Hepatocyte (in vitro differentiated cells): ENCODE measurements at regions not wholly inside any gene's neighbourhood (a gene's known extent, or its start where the extent isn't known, plus 50 kb on each side); places are given as distances from the start of the nearest gene placed in this dataset.

Experiments
- DNase-seq: peaks from one replicate; pipeline ENCODE4 v3.0.0-alpha.2; 2016; ENCODE audit warnings: low spot score
- H2AFZ ChIP-seq: fragments of 200-600 bp; sonication (generic); 2 replicates; pipeline ENCODE4 v1.6.0; 2016; ENCODE audit warnings: antibody characterized with exemption, mild to moderate bottlenecking
- H3K27ac ChIP-seq: fragments of 200-600 bp; sonication (generic); 2 replicates; pipeline ENCODE4 v1.5.1; 2016; ENCODE audit warnings: mild to moderate bottlenecking
- H3K27me3 ChIP-seq: fragments of 200-600 bp; sonication (generic); 2 replicates; pipeline ENCODE4 v1.6.1; 2016
- H3K36me3 ChIP-seq: fragments of 200-600 bp; sonication (generic); replicated peaks from 2 replicates; pipeline ENCODE4 v1.5.1; 2016; ENCODE audit warnings: low read depth; ENCODE audit not compliant: insufficient read depth
- H3K4me1 ChIP-seq: fragments of 200-600 bp; sonication (generic); 2 replicates; pipeline ENCODE4 v1.5.1; 2016; ENCODE audit warnings: mild to moderate bottlenecking, moderate library complexity; ENCODE audit not compliant: insufficient read depth
- H3K4me2 ChIP-seq: fragments of 200-600 bp; sonication (generic); 2 replicates; pipeline ENCODE4 v1.6.0; 2016
- H3K4me3 ChIP-seq: fragments of 200-600 bp; sonication (generic); 2 replicates; pipeline ENCODE4 v1.5.1; 2016; ENCODE audit warnings: mild to moderate bottlenecking
- H3K79me2 ChIP-seq: fragments of 200-600 bp; sonication (generic); 2 replicates; pipeline ENCODE4 v1.6.0; 2017; ENCODE audit warnings: mild to moderate bottlenecking
- H3K9me2 ChIP-seq: fragments of 200-600 bp; sonication (generic); replicated peaks from 2 replicates; pipeline ENCODE4 v1.6.0; 2017; ENCODE audit warnings: mild to moderate bottlenecking; ENCODE audit not compliant: insufficient read depth
- H3K9me3 ChIP-seq: fragments of 200-600 bp; sonication (generic); 2 replicates; pipeline ENCODE4 v1.5.1; 2016; ENCODE audit warnings: low read depth, mild to moderate bottlenecking
- H4K20me1 ChIP-seq: fragments of 200-600 bp; sonication (generic); 2 replicates; pipeline ENCODE4 v1.6.0; 2016; ENCODE audit warnings: mild to moderate bottlenecking; ENCODE audit not compliant: insufficient read depth, poor library complexity, severe bottlenecking
- EZH2 ChIP-seq: fragments of 200-600 bp; sonication (generic); IDR thresholded peaks from 2 replicates; pipeline ENCODE4 v1.6.1; 2016; ENCODE audit warnings: antibody characterized with exemption, mild to moderate bottlenecking, borderline replicate concordance
- EZH2phosphoT487 ChIP-seq: fragments of 200-600 bp; sonication (generic); IDR thresholded peaks from one replicate; pipeline ENCODE4 v1.6.1; 2018; ENCODE audit warnings: antibody characterized with exemption, mild to moderate bottlenecking, low read depth, moderate library complexity; ENCODE audit not compliant: unreplicated experiment, severe bottlenecking
- WGBS: methylation state at CpG from one replicate; pipeline ENCODE4 v1.1.6; 2016; ENCODE audit warnings: low lambda C conversion rate; ENCODE audit errors: missing lambda C conversion rate; 5-methylcytosine and 5-hydroxymethylcytosine counted together
- TF ChIP-seq, protein P1 (sequence below): fragments of 200-600 bp; sonication (generic); IDR thresholded peaks from 2 replicates; pipeline ENCODE4 v1.5.1; 2016; ENCODE audit warnings: antibody characterized with exemption, mild to moderate bottlenecking; ENCODE audit not compliant: poor library complexity

DNA sequence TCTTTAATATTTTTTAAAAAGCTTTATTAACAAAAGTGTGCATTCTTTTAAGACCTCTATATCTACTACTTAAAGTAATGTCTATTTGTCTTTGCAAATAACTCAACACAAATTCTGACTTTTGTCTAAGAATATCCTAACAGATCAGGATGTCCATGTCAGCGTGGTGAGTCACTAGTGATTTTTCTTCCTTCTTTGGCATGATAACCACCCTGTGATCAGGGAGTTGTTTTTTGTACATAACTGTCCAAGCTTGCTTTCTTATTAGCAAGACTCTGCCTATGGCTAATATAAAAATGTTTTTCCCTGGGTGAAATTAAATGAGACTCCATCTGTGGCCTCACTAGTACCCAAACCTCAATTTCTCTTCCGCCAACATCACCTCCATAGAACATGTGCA, 688.9 kb upstream of the ADGRL2 start:
- 89% methylated on average over 2 of the region's 2 CpGs for WGBS
- no peak overlapping the region for H3K4me2 ChIP-seq
- TF ChIP-seq, protein P1, sequence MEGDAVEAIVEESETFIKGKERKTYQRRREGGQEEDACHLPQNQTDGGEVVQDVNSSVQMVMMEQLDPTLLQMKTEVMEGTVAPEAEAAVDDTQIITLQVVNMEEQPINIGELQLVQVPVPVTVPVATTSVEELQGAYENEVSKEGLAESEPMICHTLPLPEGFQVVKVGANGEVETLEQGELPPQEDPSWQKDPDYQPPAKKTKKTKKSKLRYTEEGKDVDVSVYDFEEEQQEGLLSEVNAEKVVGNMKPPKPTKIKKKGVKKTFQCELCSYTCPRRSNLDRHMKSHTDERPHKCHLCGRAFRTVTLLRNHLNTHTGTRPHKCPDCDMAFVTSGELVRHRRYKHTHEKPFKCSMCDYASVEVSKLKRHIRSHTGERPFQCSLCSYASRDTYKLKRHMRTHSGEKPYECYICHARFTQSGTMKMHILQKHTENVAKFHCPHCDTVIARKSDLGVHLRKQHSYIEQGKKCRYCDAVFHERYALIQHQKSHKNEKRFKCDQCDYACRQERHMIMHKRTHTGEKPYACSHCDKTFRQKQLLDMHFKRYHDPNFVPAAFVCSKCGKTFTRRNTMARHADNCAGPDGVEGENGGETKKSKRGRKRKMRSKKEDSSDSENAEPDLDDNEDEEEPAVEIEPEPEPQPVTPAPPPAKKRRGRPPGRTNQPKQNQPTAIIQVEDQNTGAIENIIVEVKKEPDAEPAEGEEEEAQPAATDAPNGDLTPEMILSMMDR, result no peak
- TF ChIP-seq EZH2phosphoT487 (no peak), EZH2 (no peak)

DNA sequence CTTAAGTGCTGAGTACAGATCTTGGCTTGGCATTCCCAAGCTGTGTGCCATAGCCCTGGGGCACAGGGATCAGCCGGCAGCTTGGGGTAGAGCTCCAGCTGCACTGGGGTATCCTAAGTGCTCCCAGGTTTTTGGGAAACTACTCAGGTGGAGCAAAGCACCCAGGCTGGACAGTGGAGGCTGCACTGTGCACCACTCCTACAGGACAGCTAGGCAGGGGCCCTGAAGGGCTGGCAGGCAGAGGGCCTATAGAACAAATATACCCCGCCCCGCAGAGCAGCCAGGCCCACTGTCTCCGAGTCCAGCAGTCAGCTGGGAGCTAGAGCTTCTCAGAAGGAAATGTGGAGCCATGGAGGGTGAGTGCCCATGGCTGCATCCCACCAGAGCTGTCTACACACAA, 691.7 kb upstream of the ADGRL2 start:
- H3K4me1 ChIP-seq, result no peaks in the 10 kb centered on the region

More for the DNA sequence above, 688.9 kb upstream of the ADGRL2 start:
- H2AFZ ChIP-seq, result no peak overlapping the region
- DNase-seq, result no peak
- no peaks in the 10 kb centered on the region for H3K27me3 ChIP-seq
- no peak overlapping the region for H3K27ac ChIP-seq
- no peaks in the 10 kb centered on the region for H3K36me3 ChIP-seq
- no peaks in the 10 kb centered on the region for H3K9me2 ChIP-seq
- no peak overlapping the region for H3K4me3 ChIP-seq
- no peaks in the 10 kb centered on the region for H3K4me1 ChIP-seq
- no peaks in the 10 kb centered on the region for H3K79me2 ChIP-seq
- H4K20me1 ChIP-seq, result no peaks in the 10 kb centered on the region
- no peaks in the 10 kb centered on the region for H3K9me3 ChIP-seq

DNA sequence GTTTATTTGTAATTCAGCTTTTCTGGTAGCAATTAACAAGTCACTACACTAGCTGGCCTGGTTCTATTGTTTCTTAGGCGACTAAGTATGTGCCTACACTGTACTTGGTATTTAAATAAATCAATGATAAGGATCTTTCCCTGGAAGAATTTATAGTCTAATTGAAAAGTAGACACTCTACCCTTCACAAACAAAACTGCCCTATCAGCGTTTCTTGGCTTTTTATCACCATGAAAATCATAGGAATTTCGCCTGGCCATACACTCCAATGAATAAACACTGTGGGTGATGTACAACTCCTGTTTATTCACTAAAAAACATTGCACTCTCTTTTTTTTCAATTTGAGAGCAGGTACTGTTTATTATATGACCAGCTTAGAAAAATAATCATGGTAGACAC, 702.9 kb upstream of the ADGRL2 start:
- Histone ChIP-seq H3K79me2 (no peaks in the 10 kb centered on the region), H3K9me2 (peaks cover 3% of the 10 kb centered on the region), H3K27ac (no peak overlapping the region), H3K4me1 (no peaks in the 10 kb centered on the region), H3K9me3 (no peaks in the 10 kb centered on the region), H3K27me3 (no peaks in the 10 kb centered on the region), H3K4me3 (no peak overlapping the region), H4K20me1 (no peaks in the 10 kb centered on the region), H3K36me3 (no peaks in the 10 kb centered on the region), H3K4me2 (no peak overlapping the region), H2AFZ (no peak overlapping the region)
- WGBS, result 51% methylated on average over 3 of the region's 3 CpGs
- TF ChIP-seq EZH2, result no peak
- TF ChIP-seq, protein P1, result no peak
- TF ChIP-seq EZH2phosphoT487, result no peak
- DNase-seq, result no peak

More for the DNA sequence above, 691.7 kb upstream of the ADGRL2 start:
- no peak overlapping the region for H2AFZ ChIP-seq
- H3K4me3 ChIP-seq, result no peak overlapping the region
- H3K4me2 ChIP-seq, result no peak overlapping the region
- no peaks in the 10 kb centered on the region for H4K20me1 ChIP-seq
- no peaks in the 10 kb centered on the region for H3K9me3 ChIP-seq
- WGBS, result 95% methylated on average over 4 of the region's 4 CpGs
- no peaks in the 10 kb centered on the region for H3K9me2 ChIP-seq
- H3K36me3 ChIP-seq, result no peaks in the 10 kb centered on the region
- no peak for TF ChIP-seq EZH2phosphoT487
- TF ChIP-seq EZH2, result no peak
- TF ChIP-seq, protein P1, result no peak
- DNase-seq, result no peak
- H3K27me3 ChIP-seq, result no peaks in the 10 kb centered on the region
- no peak overlapping the region for H3K27ac ChIP-seq
- no peaks in the 10 kb centered on the region for H3K79me2 ChIP-seq

DNA sequence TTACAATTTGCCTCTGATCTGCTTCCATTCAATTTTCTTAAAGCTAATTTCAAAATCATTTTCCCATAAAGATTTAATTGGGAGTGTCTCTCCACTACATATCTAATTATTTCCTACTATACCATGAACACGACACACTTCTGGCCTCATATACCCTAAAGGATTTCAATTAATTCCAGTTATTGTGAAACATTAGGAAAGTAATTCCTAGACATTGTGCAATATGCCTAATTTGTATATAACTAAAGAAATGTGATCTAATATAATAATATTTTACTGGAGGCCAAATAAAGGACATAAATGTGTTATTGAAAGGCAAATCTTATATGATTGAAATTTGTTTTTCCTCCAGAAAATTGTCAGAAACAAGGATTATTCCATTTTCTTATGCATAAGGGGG, 727.2 kb upstream of the ADGRL2 start:
- Histone ChIP-seq H2AFZ (no peak overlapping the region), H4K20me1 (no peaks in the 10 kb centered on the region), H3K27me3 (no peaks in the 10 kb centered on the region), H3K27ac (no peak overlapping the region), H3K4me1 (no peaks in the 10 kb centered on the region), H3K4me2 (no peak overlapping the region), H3K79me2 (no peaks in the 10 kb centered on the region), H3K4me3 (no peak overlapping the region), H3K36me3 (no peaks in the 10 kb centered on the region), H3K9me3 (no peaks in the 10 kb centered on the region), H3K9me2 (no peaks in the 10 kb centered on the region)
- DNase-seq, result no peak
- TF ChIP-seq EZH2phosphoT487, result no peak
- TF ChIP-seq, protein P1, result no peak
- no peak for TF ChIP-seq EZH2
- 95% methylated on average over 1 of the region's 1 CpG for WGBS
